Esophagus mucosa (tissue), 1 donor: ENCODE measurements at regions not wholly inside any gene's neighbourhood (a gene's known extent, or its start where the extent isn't known, plus 50 kb on each side); places are given as distances from the start of the nearest gene placed in this dataset.
A peak's percentile ranks its signal among the peaks of the same experiment; 100 is the strongest.
"Not testable (repeated sequence)": the region's sequence is repeated elsewhere in the genome, so short reads cannot be mapped to it uniquely, and the experiment has no call there.

Experiments
- ATAC-seq: fragments of 200-7000 bp; cut with Tn5 transposase; one replicate; pipeline ENCODE4 v1.9.1; 2020
- donor health status: DM: yes; HTN: yes; CAD: no.

- peak; percentile 72 for ATAC-seq
These were observed 130.6 kb upstream of the FHIT start for GRCh38 chr3:61381745-61382392.

DNA sequence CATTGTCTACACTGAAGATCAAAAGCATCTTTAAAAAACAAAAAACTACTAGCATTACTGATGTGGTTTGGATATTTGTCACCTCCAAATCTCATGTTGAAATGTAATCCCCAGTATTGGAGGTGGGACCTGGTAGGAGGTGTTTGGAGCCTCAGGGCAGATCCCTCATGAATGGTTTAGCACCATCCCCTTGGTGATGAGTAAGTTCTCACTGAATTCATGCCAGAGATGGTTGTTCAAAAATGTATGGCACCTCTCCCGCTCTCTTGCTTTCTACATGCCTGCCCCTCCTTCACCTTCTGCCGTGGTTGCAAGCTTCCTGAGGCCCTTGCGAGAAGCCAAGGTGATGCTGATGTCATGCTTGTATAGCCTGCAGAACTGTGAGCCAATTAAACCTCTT is 136.6 kb upstream of the FHIT start:
- no peak for ATAC-seq

DNA sequence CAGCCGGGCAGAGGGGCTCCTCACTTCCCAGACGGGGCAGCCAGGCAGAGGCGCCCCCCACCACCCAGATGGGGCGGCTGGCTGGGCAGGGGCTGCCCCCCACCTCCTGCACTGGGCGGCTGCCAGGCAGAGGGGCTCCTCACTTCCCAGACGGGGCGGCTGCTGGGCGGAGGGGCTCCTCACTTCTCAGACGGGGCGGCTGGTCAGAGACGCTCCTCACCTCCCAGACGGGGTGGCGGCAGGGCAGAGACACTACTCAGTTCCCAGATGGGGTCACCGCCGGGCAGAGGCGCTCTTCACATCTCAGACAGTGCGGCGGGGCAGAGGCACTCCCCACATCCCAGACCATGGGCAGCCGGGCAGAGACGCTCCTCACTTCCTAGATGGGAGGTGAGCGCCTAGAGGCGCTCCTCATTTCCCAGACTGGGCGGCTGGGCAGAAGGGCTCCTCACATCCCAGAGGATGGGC is 142.3 kb upstream of the FHIT start:
- not testable (repeated sequence) for ATAC-seq

- no peak for ATAC-seq
These were observed 150.1 kb upstream of the FHIT start for GRCh38 chr3:61401359-61401758.

GRCh38 chr3:61407397-61407796 is 154.0 kb upstream of the PTPRG start:
- no peak for ATAC-seq

GRCh38 chr3:61409638-61410037 is 151.7 kb upstream of the PTPRG start:
- no peak for ATAC-seq

- ATAC-seq, result not testable (repeated sequence)
These were observed 151.0 kb upstream of the PTPRG start for GRCh38 chr3:61410358-61410757.

DNA sequence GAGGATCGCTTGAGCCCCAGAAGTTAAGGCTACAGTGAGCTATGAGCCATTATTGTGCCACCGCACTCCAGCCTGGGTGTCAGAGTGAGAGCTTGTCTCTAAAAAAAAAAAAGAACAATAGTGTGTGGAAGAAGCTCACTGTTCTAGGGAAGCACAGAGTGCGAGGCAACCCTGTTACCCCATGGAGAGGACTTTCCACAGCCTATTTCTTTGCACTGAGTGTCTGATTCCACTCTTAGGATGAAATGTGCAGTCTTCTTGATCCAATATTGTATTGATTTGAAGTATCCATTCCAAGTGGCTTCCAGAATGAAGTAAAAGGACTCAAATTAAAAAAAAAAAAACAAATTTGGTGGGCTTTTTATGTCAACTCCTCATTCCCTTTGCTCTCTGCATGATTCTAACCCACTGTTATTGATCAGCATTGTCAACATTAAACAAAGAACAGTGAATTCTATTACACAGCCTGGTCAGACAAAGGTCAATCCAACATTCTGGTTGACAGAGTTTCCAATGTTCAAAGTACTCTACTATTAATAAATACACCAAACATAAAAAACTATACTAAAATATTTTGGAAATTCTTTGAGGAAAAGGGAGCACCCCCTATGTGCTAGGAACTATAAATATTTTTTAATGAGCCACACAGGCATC is 150.2 kb upstream of the PTPRG start:
- ATAC-seq, result no peak

- no peak for ATAC-seq
These were observed 146.9 kb upstream of the PTPRG start for GRCh38 chr3:61414456-61414855.

- ATAC-seq, result no peak
These were observed 146.2 kb upstream of the PTPRG start for GRCh38 chr3:61415201-61415600.

GRCh38 chr3:61416618-61417017 is 144.8 kb upstream of the PTPRG start:
- no peak for ATAC-seq

DNA sequence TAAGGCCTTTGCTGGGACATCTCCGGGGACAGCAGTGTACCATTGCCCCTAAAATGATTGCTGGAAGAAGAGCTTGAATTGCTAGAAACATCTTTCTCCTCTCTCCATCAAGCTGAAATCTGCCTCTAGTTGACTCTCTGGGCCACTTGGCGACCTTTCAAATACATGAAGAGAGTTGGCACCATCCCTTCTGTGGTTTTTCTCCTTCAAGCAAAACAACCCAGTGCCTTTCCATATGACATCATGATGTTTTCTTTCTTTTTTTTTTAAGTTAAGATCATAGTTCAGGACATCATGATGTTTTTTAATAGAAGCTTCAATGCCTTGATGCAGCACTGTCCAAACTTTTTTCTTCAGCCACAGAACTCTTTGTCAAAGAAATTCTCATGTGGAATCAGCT is 144.0 kb upstream of the PTPRG start:
- no peak for ATAC-seq

GRCh38 chr3:61420136-61420759 is 141.1 kb upstream of the PTPRG start:
- no peak for ATAC-seq

DNA sequence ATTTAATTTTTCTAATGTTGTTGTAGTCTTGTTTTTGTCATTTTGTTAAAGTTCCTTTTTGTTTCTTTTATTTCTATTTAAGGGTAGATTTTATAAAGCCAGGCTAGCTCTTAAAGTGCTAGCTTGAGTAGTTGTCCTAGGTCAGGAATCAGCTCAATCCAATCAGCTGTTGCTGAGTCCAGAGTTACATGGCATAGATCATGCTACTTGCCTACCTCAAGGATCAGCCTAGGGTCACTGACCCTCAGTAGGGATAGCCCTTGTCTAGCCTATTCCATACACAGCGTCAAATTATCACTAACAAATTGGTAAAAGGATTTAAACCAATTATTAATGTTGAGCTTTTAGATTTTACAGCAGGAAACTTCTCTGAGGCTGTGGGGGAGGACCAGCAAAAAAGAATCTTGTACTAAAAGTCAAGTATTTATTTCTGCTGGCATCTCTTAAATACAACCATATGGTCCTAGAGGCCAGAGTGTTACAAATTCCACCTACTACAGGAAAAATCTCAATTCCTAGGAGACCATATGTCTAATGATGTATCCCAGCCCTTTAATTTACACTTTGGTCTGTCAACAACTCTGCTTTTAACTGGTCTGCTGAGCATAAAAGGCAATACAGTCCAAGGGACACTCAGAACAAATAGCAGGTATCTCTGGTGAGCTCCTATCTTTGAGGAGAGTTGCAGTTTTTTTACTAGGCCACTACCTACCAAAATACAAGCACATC is 138.3 kb upstream of the PTPRG start:
- no peak for ATAC-seq

GRCh38 chr3:61425356-61425755 is 136.0 kb upstream of the PTPRG start:
- ATAC-seq, result no peak

GRCh38 chr3:61429106-61429505 is 132.3 kb upstream of the PTPRG start:
- ATAC-seq, result no peak

- not testable (repeated sequence) for ATAC-seq
These were observed 126.5 kb upstream of the PTPRG start for GRCh38 chr3:61434901-61435300.

- ATAC-seq, result not testable (repeated sequence)
These were observed 126.0 kb upstream of the PTPRG start for GRCh38 chr3:61435361-61435760.

- no peak for ATAC-seq
These were observed 122.9 kb upstream of the PTPRG start for GRCh38 chr3:61438253-61439121.

DNA sequence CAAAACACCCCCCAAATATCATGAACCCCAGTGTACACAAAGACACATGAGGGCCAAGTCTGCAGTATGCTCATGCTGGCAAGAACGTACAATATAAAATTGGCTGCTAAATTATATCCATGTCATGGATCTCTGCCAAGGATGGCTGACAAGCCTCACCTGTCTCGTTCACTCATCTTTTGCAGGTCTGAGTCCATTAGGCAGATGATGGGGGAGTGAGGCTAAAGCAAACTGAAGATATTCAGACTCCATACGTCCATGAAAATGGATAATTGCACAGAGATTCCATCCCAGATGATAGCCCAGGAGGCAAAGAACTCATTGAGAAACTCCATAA is 122.3 kb upstream of the PTPRG start:
- ATAC-seq, result no peak

- no peak for ATAC-seq
These were observed 118.7 kb upstream of the PTPRG start for GRCh38 chr3:61442696-61443095.

GRCh38 chr3:61443886-61444285 is 117.5 kb upstream of the PTPRG start:
- no peak for ATAC-seq
